ENCODE measurements at regions not wholly inside any gene's neighbourhood (a gene's known extent, or its start where the extent isn't known, plus 50 kb on each side); places are given as distances from the start of the nearest gene placed in this dataset.

- no peak for DNase-seq (ENCODE audit: low spot score)
- no peaks in the 10 kb centered on the region for H3K27me3 ChIP-seq
- no peaks in the 10 kb centered on the region for H3K79me2 ChIP-seq
- WGBS (ENCODE audit: low lambda C conversion rate, missing lambda C conversion rate), result 92% methylated on average over 2 of the region's 2 CpGs
- H3K27ac ChIP-seq, result no peak overlapping the region
- no peaks in the 10 kb centered on the region for H3K9me2 ChIP-seq (replicated peaks; ENCODE audit: insufficient read depth)
- TF ChIP-seq EZH2phosphoT487 (IDR thresholded peaks at IDR 0.05; ENCODE audit: low read depth, severe bottlenecking, unreplicated experiment) (no peak), EZH2 (IDR thresholded peaks at IDR 0.05; ENCODE audit: borderline replicate concordance) (no peak), CTCF (IDR thresholded peaks at IDR 0.05; ENCODE audit: poor library complexity) (no peak)
- no peak overlapping the region for H3K4me2 ChIP-seq
- H3K4me3 ChIP-seq, result no peak overlapping the region
- no peaks in the 10 kb centered on the region for H4K20me1 ChIP-seq (ENCODE audit: insufficient read depth, poor library complexity, severe bottlenecking)
- H2AFZ ChIP-seq, result no peak overlapping the region
- H3K4me1 ChIP-seq (ENCODE audit: insufficient read depth), result peaks cover 6% of the 10 kb centered on the region
- no peaks in the 10 kb centered on the region for H3K36me3 ChIP-seq (replicated peaks; ENCODE audit: insufficient read depth, low read depth)
- no peaks in the 10 kb centered on the region for H3K9me3 ChIP-seq (ENCODE audit: low read depth)
These were observed 78.8 kb upstream of the BZW1 start for GRCh38 chr2:200732866-200733265.

- DNase-seq (ENCODE audit: low spot score), result no peak
- WGBS (ENCODE audit: low lambda C conversion rate, missing lambda C conversion rate), result 93% methylated on average over 3 of the region's 3 CpGs
- H3K36me3 ChIP-seq (replicated peaks; ENCODE audit: insufficient read depth, low read depth), result no peaks in the 10 kb centered on the region
- H3K79me2 ChIP-seq, result no peaks in the 10 kb centered on the region
- no peaks in the 10 kb centered on the region for H4K20me1 ChIP-seq (ENCODE audit: insufficient read depth, poor library complexity, severe bottlenecking)
- no peak overlapping the region for H3K4me3 ChIP-seq
- H3K4me1 ChIP-seq (ENCODE audit: insufficient read depth), result peaks cover 6% of the 10 kb centered on the region
- H3K9me2 ChIP-seq (replicated peaks; ENCODE audit: insufficient read depth), result no peaks in the 10 kb centered on the region
- no peak overlapping the region for H2AFZ ChIP-seq
- H3K4me2 ChIP-seq, result no peak overlapping the region
- no peaks in the 10 kb centered on the region for H3K9me3 ChIP-seq (ENCODE audit: low read depth)
- H3K27me3 ChIP-seq, result no peaks in the 10 kb centered on the region
- H3K27ac ChIP-seq, result no peak overlapping the region
- TF ChIP-seq EZH2 (IDR thresholded peaks at IDR 0.05; ENCODE audit: borderline replicate concordance), result no peak
- no peak for TF ChIP-seq EZH2phosphoT487 (IDR thresholded peaks at IDR 0.05; ENCODE audit: low read depth, severe bottlenecking, unreplicated experiment)
- TF ChIP-seq CTCF (IDR thresholded peaks at IDR 0.05; ENCODE audit: poor library complexity), result no peak
These were observed 78.0 kb upstream of the BZW1 start for GRCh38 chr2:200733713-200734198.

GRCh38 chr2:200735061-200735460, 76.6 kb upstream of the BZW1 start:
- peaks cover 6% of the 10 kb centered on the region for H3K4me1 ChIP-seq (ENCODE audit: insufficient read depth)
- no peaks in the 10 kb centered on the region for H4K20me1 ChIP-seq (ENCODE audit: insufficient read depth, poor library complexity, severe bottlenecking)
- no peak for TF ChIP-seq EZH2 (IDR thresholded peaks at IDR 0.05; ENCODE audit: borderline replicate concordance)
- TF ChIP-seq CTCF (IDR thresholded peaks at IDR 0.05; ENCODE audit: poor library complexity), result no peak
- no peak for TF ChIP-seq EZH2phosphoT487 (IDR thresholded peaks at IDR 0.05; ENCODE audit: low read depth, severe bottlenecking, unreplicated experiment)
- H3K9me2 ChIP-seq (replicated peaks; ENCODE audit: insufficient read depth), result no peaks in the 10 kb centered on the region
- H2AFZ ChIP-seq, result no peak overlapping the region
- no peak overlapping the region for H3K4me2 ChIP-seq
- H3K27me3 ChIP-seq, result no peaks in the 10 kb centered on the region
- no peaks in the 10 kb centered on the region for H3K9me3 ChIP-seq (ENCODE audit: low read depth)
- no peak overlapping the region for H3K27ac ChIP-seq
- no peak overlapping the region for H3K4me3 ChIP-seq
- DNase-seq (ENCODE audit: low spot score), result no peak
- no peaks in the 10 kb centered on the region for H3K36me3 ChIP-seq (replicated peaks; ENCODE audit: insufficient read depth, low read depth)
- WGBS (ENCODE audit: low lambda C conversion rate, missing lambda C conversion rate), result 96% methylated on average over 3 of the region's 3 CpGs
- H3K79me2 ChIP-seq, result no peaks in the 10 kb centered on the region

Measured in hepatocyte (in vitro differentiated cells).